ENCODE measurements at regions not wholly inside any gene's neighbourhood (a gene's known extent, or its start where the extent isn't known, plus 50 kb on each side); places are given as distances from the start of the nearest gene placed in this dataset.

GRCh38 chr20:52754366-52754765, 217.8 kb upstream of the TSHZ2 start:
- H3K4me1 Mint-ChIP-seq = no peaks in the 10 kb centered on the region
- TF ChIP-seq CTCF (IDR thresholded peaks at IDR 0.05) = no peak
- Histone ChIP-seq H3K27me3 (ENCODE audit: control insufficient read depth in 2 of 2, insufficient read depth in 2 of 2, low read length in 2 of 2) (no peaks in the 10 kb centered on the region), H3K79me2 (ENCODE audit: insufficient read depth, low read length) (no peaks in the 10 kb centered on the region), H2AFZ (ENCODE audit: insufficient read depth, low read depth, low read length, poor library complexity, severe bottlenecking) (no peak overlapping the region), H3K9me3 (replicated peaks in 1 of 2; ENCODE audit: control insufficient read depth in 1 of 2, insufficient read depth in 1 of 2, low read length in 2 of 2) (peaks cover 0 to 3% of the 10 kb centered on the region in 2 donors), H3K36me3 (replicated peaks in 1 of 2; ENCODE audit: control insufficient read depth in 1 of 2, insufficient read depth in 2 of 2, low read length in 2 of 2) (no peaks in the 10 kb centered on the region), H3K9ac (ENCODE audit: insufficient read depth, low read length, poor library complexity, severe bottlenecking) (no peak overlapping the region), H3K27ac (ENCODE audit: low read depth in 1 of 2, low read length in 2 of 2) (no peak overlapping the region), H3K4me2 (replicated peaks; ENCODE audit: extremely low read depth, low read length, poor library complexity, severe bottlenecking) (no peak overlapping the region), H4K20me1 (ENCODE audit: insufficient read depth, low read length) (no peaks in the 10 kb centered on the region), H3K4me3 (replicated peaks in 1 of 3; ENCODE audit: low read depth in 2 of 3, low read length in 3 of 3) (no peak overlapping the region), H3K4me1 (ENCODE audit: control insufficient read depth in 1 of 2, insufficient read depth in 2 of 2, low read length in 2 of 2) (no peaks in the 10 kb centered on the region)
- peaks cover 0 to 3% (median 0%) of the 10 kb centered on the region in 3 donors for H3K27me3 Mint-ChIP-seq (ENCODE audit: low read depth in 3 of 3)
- H3K9me3 Mint-ChIP-seq = peaks cover 0 to 7% (median 0%) of the 10 kb centered on the region in 7 donors
- intact Hi-C loops (cut with micrococcal nuclease) = no loop called here
- DNase-seq = no peak
- no peaks in the 10 kb centered on the region for H3K36me3 Mint-ChIP-seq
- H3K27ac Mint-ChIP-seq = no peak overlapping the region
- no peak overlapping the region for H3K4me3 Mint-ChIP-seq

- Mint-ChIP-seq H3K9me3 (peaks cover 0 to 7% (median 0%) of the 10 kb centered on the region in 7 donors), H3K36me3 (no peaks in the 10 kb centered on the region), H3K27me3 (ENCODE audit: low read depth in 3 of 3) (peaks cover 0 to 3% (median 0%) of the 10 kb centered on the region in 3 donors), H3K27ac (no peak overlapping the region), H3K4me3 (no peak overlapping the region), H3K4me1 (no peaks in the 10 kb centered on the region)
- no peaks in the 10 kb centered on the region for H3K36me3 ChIP-seq (replicated peaks in 1 of 2; ENCODE audit: control insufficient read depth in 1 of 2, insufficient read depth in 2 of 2, low read length in 2 of 2)
- no peak overlapping the region for H3K9ac ChIP-seq (ENCODE audit: insufficient read depth, low read length, poor library complexity, severe bottlenecking)
- H3K4me2 ChIP-seq (replicated peaks; ENCODE audit: extremely low read depth, low read length, poor library complexity, severe bottlenecking) = no peak overlapping the region
- H4K20me1 ChIP-seq (ENCODE audit: insufficient read depth, low read length) = no peaks in the 10 kb centered on the region
- H3K4me1 ChIP-seq (ENCODE audit: control insufficient read depth in 1 of 2, insufficient read depth in 2 of 2, low read length in 2 of 2) = no peaks in the 10 kb centered on the region
- DNase-seq = no peak
- no peak overlapping the region for H2AFZ ChIP-seq (ENCODE audit: insufficient read depth, low read depth, low read length, poor library complexity, severe bottlenecking)
- peaks cover 0 to 3% of the 10 kb centered on the region in 2 donors for H3K9me3 ChIP-seq (replicated peaks in 1 of 2; ENCODE audit: control insufficient read depth in 1 of 2, insufficient read depth in 1 of 2, low read length in 2 of 2)
- no peaks in the 10 kb centered on the region for H3K79me2 ChIP-seq (ENCODE audit: insufficient read depth, low read length)
- WGBS (ENCODE audit: insufficient coverage) = 100% methylated on average over 3 of the region's 5 CpGs
- no peak overlapping the region for H3K27ac ChIP-seq (ENCODE audit: low read depth in 1 of 2, low read length in 2 of 2)
- H3K27me3 ChIP-seq (ENCODE audit: control insufficient read depth in 2 of 2, insufficient read depth in 2 of 2, low read length in 2 of 2) = no peaks in the 10 kb centered on the region
- no peak overlapping the region for H3K4me3 ChIP-seq (replicated peaks in 1 of 3; ENCODE audit: low read depth in 2 of 3, low read length in 3 of 3)
- TF ChIP-seq CTCF (IDR thresholded peaks at IDR 0.05) = no peak
- intact Hi-C loops (cut with micrococcal nuclease) = no loop called here
These were observed 220.1 kb upstream of the TSHZ2 start for GRCh38 chr20:52752023-52752422.

All from CD14-positive monocyte (primary cell).